RKO (cell line): ENCODE measurements at regions not wholly inside any gene's neighbourhood (a gene's known extent, or its start where the extent isn't known, plus 50 kb on each side); places are given as distances from the start of the nearest gene placed in this dataset.
"Not testable (repeated sequence)": the region's sequence is repeated elsewhere in the genome, so short reads cannot be mapped to it uniquely, and the experiment has no call there.

Source experiments
- DNase-seq: peaks from one replicate; pipeline ENCODE4 v3.0.0-alpha.2; 2016; ENCODE audit warnings: low spot score

DNA sequence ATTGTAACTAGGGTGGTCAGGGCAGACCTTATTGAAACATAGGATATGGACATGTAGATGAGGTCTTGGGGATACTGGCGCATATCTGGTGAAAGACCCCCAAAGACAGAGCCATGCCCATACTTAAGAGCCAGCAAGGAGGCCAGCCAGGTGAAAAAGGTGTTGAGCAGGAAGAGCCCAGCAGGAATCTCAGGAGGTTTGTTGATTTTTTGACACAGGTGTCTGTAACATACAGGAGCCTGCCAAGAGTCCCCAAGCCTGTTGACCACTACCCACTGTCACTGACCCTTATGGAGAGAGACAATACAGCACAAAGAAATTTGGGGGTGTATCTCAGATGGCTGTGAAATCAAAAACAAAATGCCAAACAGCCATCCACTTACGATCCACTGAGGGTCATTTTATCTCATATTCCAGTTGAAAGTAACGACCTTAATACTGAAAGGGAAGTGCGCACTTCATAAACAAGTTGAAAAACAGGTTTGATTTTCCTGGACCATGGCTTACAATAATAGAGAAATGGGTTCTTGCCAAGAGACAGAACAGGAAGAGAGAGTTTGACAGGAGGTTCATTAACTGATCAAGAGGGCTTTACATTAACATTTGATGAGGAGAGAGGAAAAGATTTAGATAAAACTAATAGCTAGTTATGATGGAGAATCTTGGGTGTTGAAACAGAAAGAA is 163.6 kb downstream of the GLUL start:
- DNase-seq: no peak

DNA sequence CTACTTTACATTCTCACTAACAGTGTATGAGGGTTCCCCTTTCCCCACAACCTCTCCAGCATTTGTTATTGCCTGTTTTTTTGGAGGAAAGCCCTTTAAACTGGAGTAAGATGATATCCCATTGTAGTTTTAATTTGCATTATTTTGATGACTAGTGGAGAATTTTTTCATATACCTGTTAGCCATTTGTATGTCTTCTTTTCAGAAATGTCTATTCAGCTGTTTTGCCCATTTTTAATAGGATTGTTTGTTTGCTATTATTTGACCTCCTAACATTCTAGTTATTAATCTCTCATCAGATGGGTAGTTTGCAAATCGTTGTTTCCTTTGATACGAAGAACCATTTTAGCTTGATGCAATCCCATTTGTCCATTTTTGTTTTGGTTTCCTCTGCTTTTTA is 165.0 kb downstream of the GLUL start:
- DNase-seq: no peak

DNA sequence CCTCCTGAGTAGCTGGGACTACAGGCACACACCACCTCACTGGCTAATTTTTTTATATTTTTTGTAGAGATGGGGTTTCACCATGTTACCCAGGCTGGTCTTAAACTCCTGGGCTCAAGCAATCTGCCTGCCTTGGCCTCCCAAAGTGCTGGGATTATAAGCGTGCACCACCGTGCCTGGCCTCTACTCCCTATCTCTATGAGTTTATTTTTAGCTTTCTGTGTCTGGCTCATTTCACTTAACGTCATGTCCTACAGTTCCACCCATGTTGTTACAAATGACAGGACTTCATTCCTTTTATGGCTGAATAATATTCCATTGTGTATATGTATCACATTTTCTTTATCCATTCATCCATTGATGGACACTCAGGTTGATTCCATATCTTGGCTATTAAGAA is 164.2 kb upstream of the ZNF648 start:
- DNase-seq: not testable (repeated sequence)

GRCh38 chr1:182221990-182222389 is 160.5 kb upstream of the ZNF648 start:
- not testable (repeated sequence) for DNase-seq

- not testable (repeated sequence) for DNase-seq
These were observed 159.9 kb upstream of the ZNF648 start for GRCh38 chr1:182221367-182221766.

GRCh38 chr1:182217967-182218366 is 156.5 kb upstream of the ZNF648 start:
- peak; percentile 8 for DNase-seq

DNA sequence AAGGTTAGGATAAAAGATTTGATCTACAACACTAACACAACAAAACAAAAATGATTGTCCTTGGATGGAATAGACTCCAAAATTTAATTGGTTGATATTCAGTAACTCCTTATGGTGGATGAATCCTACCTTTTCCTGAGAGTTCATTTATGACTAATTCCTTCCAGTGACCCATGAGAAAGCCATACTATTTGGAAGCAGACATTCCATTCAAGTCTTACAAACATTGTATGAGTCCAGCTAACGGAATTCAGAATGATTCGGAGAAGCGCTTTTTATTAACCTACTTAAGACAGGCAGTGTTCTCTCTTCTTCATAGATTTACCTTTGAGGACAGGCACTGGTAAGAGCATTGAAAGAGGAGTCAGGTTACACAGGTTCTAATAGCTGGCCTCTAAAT is 155.6 kb upstream of the ZNF648 start:
- DNase-seq: peak; percentile 25

- DNase-seq: no peak
These were observed 154.3 kb upstream of the ZNF648 start for GRCh38 chr1:182215764-182216163.

DNA sequence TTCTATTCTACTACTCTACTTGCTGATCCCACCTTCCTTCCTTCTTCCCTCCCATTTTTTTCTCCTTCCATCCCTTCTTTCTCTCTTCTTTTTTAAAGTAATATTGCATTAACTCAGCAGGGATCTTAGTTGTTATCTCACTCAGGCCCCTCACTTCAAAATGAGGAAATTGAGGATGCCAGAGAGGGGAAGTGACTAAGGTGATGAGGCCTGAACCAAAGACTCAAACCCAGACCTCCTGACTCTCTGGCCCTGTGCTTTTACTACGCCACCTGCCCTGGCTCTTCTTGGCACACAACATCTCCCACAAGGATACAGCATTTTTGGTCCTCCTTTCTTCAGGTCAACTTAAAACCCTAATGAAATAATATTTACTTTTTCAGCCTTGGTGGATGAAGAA is 151.7 kb upstream of the ZNF648 start:
- no peak for DNase-seq

- DNase-seq: no peak
These were observed 149.9 kb upstream of the ZNF648 start for GRCh38 chr1:182211386-182211785.

- DNase-seq: no peak
These were observed 148.9 kb upstream of the ZNF648 start for GRCh38 chr1:182210417-182210816.

DNA sequence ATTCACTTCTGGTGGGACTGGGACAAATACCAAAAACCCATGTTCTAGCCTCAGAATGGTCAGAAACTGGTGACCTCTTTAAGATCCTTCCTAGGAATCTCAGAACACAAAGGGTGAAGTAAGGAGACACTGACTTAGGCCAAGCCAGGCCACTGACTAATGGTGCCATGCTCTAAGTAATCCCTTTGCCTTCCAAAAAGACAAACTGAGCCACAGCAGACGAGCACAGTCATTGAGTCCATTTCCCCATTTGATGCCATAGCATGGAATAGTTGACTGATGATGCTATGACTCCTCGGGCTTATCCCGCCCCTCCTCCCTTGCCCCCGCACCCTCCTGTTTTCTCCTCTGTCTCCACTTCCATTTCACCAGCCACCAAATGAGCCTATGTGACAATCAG is 145.8 kb upstream of the ZNF648 start:
- no peak for DNase-seq

DNA sequence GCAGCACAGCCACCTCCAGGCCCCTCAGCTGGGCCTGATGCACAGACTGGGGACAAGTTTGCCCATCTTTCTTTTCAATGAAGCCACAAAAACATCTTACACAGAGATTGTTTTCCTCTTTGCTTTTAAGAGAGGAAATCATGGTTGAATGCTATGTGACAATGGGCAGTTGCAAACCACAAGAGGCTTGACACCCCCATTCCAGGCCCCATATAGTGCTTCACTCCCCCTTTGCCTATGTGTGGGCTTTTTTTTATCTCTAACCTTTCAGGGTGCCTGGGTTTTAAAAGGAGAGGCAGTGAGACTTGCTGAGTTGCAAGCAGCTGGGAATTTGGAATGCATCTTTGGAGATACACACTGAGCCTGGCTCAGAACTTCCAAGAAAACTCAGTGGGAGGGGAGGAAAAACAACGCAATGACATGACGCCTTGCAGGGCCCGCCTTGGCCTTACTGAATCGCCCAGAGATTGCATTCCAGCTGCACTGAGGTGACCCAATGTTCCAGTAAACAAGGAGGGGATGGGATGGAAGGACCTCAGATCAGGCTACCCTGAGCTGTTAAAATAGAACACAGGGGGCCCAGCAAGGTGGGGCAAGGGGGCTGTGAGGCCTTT is 145.2 kb upstream of the ZNF648 start:
- DNase-seq: no peak

DNA sequence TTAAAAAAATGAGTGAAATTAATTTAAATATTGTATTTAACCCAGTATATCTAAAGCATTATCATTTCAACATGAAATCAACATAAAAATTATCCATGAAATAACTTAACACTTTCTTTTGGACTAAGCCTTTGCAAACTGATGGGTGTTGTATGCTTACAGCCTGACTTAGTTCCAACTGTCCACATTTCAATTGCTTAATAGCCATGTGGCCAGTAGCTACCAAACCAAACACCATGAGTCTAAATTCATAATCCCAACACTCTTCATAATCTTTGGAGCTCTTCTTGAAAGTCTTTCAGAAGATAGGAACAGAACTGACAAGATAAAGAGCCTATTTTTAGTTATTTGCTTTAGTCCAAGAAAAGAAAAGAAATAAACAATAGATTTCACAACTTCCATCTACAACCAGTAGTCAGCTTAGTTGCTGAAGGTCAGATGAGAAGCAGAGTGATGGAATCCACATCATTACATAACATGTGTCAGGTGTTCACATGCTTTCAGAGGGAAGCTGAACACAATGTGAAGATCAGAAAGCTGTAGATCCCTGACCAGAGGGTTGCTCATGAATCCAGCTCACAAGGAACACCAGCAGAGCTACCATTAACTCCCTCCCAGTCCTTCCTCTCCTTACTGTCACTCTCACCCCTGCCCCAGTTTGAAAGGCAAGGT is 144.0 kb upstream of the ZNF648 start:
- DNase-seq: no peak

DNA sequence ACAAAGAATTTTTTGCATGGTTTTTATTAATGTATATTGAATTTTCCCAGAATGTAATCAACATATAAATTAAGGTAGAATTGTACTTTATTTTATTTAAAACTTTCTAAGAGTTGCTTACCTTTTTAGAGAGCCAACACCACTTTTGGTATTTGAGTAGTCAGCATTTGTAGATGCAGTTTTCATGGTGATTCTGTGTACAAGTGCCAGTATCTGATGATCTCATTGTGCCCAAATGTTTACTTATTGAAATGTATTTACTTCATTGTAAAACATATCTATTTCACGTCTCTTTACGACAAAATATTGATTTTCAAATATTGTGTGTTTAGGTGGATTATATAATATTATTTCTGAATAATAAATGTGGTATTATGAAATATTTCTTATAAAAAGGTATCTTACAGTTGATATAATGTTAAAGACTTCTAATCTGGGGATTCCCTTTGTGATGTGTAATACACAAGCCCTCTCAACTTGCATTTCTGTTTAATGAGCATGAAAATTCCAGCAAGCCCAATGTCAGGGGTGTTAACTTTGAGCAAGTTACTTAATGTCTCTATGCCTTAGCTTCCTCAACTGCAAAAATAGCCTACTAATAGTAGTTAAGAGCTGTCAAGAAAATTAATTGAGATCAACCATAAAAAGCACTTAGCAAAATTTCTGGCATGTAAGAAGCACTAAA is 141.8 kb upstream of the ZNF648 start:
- DNase-seq: no peak

GRCh38 chr1:182201490-182201889 is 140.0 kb upstream of the ZNF648 start:
- not testable (repeated sequence) for DNase-seq

DNA sequence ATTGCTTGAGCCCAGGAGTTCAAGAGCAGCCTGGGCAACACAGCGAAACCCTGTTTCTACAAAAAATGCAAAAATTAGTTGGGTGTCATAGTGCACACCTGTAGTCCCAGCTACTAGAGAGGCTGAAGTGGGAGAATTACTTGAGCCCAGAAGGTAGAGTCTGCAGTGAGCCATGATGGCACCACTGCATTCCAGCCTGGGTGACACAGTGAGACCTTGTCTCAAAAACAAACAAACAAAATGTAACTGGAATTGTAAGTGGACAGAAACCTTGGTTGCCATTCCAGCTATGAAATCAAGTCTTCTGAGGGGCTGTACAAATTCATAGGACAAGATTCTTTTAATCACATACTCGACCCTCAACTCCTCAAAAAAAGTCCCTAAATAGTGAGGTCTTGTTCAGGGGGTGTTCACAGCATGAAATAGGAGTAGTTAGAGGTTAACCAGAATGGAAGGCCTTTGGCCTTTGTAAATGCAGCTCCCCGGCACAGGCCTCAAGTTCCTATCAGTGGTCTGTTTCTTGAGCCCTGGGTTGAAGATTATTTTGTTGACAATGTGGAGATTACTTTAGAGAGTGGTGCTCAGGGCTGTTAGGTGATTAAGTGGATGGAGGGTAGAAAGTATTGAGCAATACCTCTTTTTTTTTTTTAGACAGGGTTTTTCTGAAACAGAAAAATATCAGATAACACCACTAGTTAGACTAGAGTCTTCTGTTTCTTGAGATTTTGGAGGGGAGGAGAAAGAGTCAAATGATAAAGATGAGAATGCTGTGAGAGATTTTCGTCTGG is 138.7 kb upstream of the ZNF648 start:
- no peak for DNase-seq

DNA sequence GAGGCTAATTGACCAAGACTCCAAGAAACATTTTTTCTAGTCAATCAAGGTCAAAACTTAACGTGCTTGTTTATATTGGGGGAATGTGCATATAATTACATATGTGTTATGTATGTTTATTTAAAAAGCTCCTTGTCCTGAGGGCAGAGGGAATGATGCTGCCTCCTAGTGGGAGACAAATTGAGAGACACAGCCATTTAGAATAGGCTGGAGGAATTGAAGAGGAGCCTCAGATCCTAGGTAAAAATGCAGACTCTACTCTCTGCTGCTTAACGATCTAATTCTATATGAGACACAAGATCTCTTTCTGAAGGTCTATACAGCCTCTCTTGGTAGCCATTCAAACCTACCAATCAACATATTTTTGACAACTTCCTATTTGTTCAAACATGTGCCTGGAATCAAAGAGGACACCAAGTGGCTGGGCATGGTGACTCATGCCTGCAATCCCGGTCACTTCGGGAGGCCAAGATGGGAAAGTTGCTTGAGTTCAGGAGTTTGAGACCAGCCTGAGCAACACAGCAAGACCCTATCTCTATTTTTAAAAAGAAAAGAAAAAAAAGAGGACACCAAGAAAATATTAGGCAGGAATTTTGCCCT is 136.6 kb upstream of the ZNF648 start:
- DNase-seq: peak; percentile 0

- no peak for DNase-seq
These were observed 135.7 kb upstream of the ZNF648 start for GRCh38 chr1:182196897-182197870.

GRCh38 chr1:182195733-182196132 is 134.2 kb upstream of the ZNF648 start:
- no peak for DNase-seq
